GM03348 (cell line): ENCODE measurements at regions not wholly inside any gene's neighbourhood (a gene's known extent, or its start where the extent isn't known, plus 50 kb on each side); places are given as distances from the start of the nearest gene placed in this dataset.
"Not testable (repeated sequence)": the region's sequence is repeated elsewhere in the genome, so short reads cannot be mapped to it uniquely, and the experiment has no call there.

Experiments
- DNase-seq: peaks from one replicate; pipeline ENCODE4 v3.0.0; 2012; ENCODE audit warnings: low spot score

GRCh38 chr2:199216253-199216652 is 241.5 kb downstream of the SATB2 start:
- no peak for DNase-seq

DNA sequence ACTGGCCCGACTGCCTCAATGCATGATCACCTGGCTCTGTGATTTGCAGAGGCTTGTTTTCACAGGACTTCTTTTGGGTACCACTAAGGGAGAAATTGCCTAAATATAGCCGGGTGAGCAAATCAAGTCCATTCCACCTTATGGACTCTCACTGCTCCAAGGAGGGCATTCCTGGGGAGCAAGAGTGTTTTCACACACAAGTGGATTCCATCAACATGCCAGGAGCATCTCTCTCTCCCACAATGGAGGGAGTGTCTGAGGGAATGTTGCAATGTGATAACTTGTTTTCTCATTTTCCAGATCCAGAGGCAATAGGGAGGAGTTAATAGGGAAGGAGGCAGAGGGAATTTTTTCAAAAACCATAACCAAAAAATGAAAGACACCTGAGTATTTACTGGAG is 250.7 kb downstream of the SATB2 start:
- DNase-seq = peak; percentile 27

- DNase-seq = no peak
Measured at GRCh38 chr2:199206536-199206935, 251.2 kb downstream of the SATB2 start.

DNA sequence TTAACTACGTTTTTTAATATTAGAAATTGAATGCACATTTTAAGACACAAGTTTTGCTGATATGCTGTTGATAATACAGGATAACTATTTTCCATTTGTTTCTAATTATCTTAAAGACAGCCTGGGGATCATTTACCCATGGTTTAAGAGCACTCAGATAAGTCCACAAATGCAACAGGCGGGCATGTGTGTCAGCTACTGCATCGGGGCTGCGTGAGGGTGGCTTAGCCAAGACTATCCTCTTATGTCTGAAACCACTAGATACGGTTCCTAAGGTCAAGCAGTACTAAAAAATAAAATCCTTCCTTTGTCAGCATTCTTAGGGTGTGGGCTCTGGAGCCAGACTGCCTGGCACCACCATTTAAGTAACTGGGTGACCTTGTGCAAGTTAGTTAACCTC is 254.8 kb downstream of the SATB2 start:
- no peak for DNase-seq

GRCh38 chr2:199201539-199201938 is 256.2 kb downstream of the SATB2 start:
- DNase-seq = no peak

DNA sequence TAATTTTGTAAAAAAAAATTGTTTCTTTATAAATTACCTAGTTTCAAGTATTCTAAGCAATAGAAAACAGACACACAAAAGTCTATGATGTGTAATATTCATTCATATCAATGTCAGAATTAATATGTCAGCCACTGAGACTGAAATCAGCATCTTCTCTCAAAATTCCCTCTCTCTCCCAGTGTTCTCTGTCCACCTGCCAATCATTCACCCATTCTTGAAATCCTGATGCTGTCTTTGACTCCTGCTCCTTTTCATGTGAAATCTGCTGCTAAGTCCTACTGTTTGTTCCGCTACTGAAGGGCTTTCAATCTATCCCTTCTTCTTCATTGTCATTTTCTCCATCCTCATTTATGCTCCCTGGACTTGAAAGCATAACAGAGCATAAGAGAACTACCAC is 257.9 kb downstream of the SATB2 start:
- no peak for DNase-seq

GRCh38 chr2:199197448-199197847 is 260.3 kb downstream of the SATB2 start:
- no peak for DNase-seq

GRCh38 chr2:199196686-199197085 is 261.1 kb downstream of the SATB2 start:
- DNase-seq = no peak

DNA sequence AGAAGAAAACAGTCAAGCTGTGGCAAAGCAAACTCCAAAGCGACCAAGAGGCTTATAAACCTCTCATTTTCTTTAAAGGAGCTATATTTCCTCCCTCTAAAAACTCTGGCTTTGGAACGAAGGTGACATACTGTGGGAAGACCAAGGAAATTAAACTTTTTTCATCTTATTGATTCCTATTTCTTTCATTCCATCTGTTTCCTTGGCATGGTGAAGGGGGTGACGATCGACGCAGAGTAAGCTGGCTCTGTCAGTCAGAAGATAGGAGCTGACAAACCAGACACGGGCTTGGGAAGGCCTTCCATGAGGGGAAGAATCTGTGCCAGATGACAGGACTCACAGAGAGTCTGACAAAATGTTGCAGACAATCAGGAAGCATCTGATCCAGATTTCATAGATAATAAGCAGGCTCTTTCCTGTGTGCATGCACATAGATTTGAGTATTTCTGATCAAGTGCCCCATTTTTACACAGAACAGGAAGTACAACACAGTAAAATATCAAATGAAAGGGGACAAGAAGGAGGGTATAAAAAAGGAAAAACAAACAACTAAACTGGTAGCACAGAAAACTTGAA is 261.7 kb downstream of the SATB2 start:
- DNase-seq = no peak

GRCh38 chr2:199191461-199191860 is 266.3 kb downstream of the SATB2 start:
- no peak for DNase-seq

- no peak for DNase-seq
Measured at GRCh38 chr2:199189229-199189628, 268.5 kb downstream of the SATB2 start.

DNA sequence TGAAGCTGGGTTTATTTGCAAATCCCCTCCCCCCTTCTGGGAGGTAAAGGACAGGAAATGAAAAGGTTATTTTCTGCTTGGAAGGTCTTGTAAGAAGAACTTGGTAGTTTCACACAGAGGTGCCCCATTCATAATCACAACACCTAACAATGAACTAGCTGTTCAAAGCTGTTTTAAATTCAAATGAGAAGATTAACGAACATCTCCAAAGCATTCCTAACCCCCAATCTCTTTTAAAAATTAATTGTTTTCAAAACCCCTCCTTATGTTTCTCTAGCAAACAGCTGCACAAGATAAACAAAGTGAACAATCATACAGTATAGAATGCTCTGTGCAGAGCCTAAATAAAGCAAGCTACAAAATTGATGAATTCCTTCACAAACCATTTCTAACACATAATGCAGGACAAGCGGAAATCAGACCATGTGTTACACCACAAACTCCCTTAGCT is 271.4 kb downstream of the SATB2 start:
- DNase-seq = no peak

DNA sequence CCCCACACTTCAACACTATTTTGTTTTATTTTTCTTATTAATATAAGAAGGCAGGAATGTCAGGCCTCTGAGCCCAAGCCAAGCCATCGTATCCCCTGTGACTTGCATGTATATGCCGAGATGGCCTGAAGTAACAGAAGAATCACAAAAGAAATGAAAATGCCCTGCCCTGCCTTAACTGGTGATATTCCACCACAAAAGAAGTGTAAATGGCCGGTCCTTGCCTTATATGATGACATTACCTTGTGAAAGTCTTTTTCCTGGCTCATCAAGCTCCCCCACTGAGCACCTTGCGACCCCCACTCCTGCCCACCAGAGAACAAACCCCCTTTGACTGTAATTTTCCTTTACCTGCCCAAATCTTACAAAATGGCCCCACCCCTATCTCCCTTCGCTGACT is 272.6 kb downstream of the SATB2 start:
- DNase-seq = not testable (repeated sequence)

- no peak for DNase-seq
Measured at GRCh38 chr2:199163613-199164458, 293.9 kb downstream of the SATB2 start.

GRCh38 chr2:199160677-199161465 is 296.9 kb downstream of the SATB2 start:
- peak; percentile 71 for DNase-seq

DNA sequence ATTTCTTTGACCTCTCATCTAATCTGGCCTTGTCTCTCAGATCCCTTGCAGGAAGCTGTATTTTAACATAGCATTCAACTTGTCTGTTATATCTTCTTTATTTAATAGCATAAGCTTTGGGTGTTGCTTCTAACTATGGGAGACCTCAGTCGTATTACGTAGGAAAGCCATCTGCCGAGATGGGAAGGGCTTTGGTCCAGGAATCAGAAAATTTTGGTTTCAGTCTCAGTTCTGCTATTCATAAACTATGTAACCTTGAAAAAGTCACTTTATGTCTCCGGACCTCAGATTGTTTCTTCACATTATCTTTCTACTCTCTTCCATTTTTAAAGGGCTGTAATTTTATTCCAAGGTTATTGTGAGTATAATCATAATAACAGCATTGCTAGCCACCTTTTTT is 297.7 kb downstream of the SATB2 start:
- DNase-seq = no peak

DNA sequence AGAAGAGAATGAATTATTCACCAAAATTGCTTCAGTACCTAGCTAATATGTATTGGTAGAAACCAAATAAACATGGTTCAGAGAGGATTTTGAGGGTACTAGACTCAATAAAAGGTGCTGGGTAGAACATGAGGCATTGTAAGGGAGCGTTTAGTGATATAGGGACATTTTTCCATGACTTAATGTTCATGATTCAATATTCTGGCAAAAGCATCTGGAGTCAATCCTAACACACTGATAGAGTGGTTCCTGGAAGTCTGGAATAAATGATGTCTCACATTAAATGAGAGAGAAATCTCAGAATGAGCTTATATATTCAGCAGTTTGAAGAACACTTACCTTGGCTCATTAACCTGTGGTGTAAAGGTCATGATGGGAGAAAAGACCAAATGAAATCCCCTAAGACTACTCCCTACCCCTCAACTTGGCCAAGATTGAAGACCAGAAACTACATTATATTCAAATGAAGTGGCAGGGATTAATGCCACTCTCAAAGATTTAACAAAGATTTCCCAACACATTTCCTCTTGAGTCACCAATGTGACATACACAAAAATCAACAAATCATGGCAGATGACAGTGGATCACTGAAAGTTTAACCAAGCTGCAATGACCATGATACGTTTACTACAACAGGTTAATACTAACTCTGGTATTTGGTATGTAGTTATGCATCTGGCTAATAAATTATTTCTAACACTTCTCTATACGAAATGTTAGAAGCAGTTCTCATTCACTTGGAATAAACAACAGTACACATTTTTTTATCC is 309.5 kb downstream of the SATB2 start:
- DNase-seq = no peak

- DNase-seq = peak; percentile 70
Measured at GRCh38 chr2:199147216-199147615, 310.5 kb downstream of the SATB2 start.

- DNase-seq = no peak
Measured at GRCh38 chr2:199144546-199144945, 313.2 kb downstream of the SATB2 start.

DNA sequence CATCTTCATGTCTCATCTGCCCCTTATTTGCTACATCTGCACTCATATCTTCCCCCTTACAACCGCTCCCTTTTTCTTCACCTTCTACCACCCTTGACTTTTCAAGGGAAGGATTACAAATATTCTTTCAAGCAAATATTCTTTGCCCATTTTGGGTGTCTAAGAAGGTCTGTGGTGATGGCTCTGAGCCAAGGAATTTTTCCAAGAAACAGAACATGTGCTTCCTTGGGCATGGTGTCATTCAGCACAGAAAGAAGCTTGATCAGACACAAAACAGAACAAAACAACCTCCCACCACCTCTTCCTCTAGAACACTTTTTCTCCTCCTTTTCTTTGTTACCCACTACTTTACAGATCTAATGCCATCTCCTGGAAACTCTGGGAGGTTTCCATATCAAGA is 313.7 kb downstream of the SATB2 start:
- no peak for DNase-seq

- DNase-seq = peak; percentile 38
Measured at GRCh38 chr2:199136681-199137080, 321.1 kb downstream of the SATB2 start.

DNA sequence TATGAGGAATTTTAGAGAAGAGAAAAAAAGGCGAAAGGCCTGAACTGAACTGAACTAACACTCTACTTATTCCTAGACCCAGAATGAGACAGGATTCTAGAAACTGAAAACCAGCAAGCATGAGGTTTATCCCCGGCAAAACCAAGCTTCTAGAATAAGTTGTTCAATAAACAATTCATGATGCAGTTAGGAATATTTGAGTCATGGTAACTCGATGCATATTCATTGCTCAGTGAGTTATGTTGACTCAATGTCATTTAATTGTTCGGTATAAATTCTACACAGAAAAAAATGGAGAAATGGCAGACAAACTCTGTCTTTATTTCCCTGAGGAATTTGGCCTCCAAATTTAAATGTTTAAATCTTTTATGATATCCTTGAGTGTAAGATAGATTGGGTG is 321.5 kb downstream of the SATB2 start:
- no peak for DNase-seq
